Hepatocyte (in vitro differentiated cells): ENCODE measurements at regions not wholly inside any gene's neighbourhood (a gene's known extent, or its start where the extent isn't known, plus 50 kb on each side); places are given as distances from the start of the nearest gene placed in this dataset.

Experiments
- EZH2phosphoT487 ChIP-seq: fragments of 200-600 bp; sonication (generic); IDR thresholded peaks from one replicate; pipeline ENCODE4 v1.6.1; 2018; ENCODE audit warnings: antibody characterized with exemption, mild to moderate bottlenecking, low read depth, moderate library complexity; ENCODE audit not compliant: unreplicated experiment, severe bottlenecking
- TF ChIP-seq, protein P1 (sequence below): fragments of 200-600 bp; sonication (generic); IDR thresholded peaks from 2 replicates; pipeline ENCODE4 v1.5.1; 2016; ENCODE audit warnings: antibody characterized with exemption, mild to moderate bottlenecking; ENCODE audit not compliant: poor library complexity

DNA sequence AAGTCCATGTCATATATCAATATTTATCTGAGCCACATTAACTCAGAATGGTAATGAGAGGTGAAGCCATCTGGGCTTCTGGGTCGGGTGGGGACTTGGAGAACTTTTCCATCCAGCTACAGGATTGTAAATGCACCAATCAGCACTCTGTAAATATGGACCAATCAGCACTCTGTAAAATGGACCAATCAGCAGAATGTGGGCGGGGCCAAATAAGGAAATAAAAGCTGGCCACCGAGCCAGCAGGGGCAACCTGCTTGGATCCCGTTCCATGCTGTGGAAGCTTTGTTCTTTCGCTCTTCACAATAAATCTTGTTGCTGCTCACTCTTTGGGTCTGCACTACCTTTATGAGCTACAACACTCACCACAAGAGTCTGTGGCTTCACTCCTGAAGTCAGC lies 253.4 kb downstream of the JRKL start:
- TF ChIP-seq, protein P1, sequence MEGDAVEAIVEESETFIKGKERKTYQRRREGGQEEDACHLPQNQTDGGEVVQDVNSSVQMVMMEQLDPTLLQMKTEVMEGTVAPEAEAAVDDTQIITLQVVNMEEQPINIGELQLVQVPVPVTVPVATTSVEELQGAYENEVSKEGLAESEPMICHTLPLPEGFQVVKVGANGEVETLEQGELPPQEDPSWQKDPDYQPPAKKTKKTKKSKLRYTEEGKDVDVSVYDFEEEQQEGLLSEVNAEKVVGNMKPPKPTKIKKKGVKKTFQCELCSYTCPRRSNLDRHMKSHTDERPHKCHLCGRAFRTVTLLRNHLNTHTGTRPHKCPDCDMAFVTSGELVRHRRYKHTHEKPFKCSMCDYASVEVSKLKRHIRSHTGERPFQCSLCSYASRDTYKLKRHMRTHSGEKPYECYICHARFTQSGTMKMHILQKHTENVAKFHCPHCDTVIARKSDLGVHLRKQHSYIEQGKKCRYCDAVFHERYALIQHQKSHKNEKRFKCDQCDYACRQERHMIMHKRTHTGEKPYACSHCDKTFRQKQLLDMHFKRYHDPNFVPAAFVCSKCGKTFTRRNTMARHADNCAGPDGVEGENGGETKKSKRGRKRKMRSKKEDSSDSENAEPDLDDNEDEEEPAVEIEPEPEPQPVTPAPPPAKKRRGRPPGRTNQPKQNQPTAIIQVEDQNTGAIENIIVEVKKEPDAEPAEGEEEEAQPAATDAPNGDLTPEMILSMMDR: no peak
- TF ChIP-seq EZH2phosphoT487: no peak
